GM21528 (cell line): ENCODE measurements at regions not wholly inside any gene's neighbourhood (a gene's known extent, or its start where the extent isn't known, plus 50 kb on each side); places are given as distances from the start of the nearest gene placed in this dataset.

Experiments
- ATAC-seq: cut with Tn5 transposase; IDR thresholded peaks from one replicate; pipeline ENCODE4 v1.9.1; 2021; ENCODE audit warnings: mild to moderate bottlenecking, moderate library complexity; ENCODE audit not compliant: unreplicated experiment, low FRiP score

GRCh38 chr18:51687845-51688585 is 490.5 kb upstream of the MEX3C start:
- ATAC-seq: no peak

GRCh38 chr18:51692612-51693011 is 495.1 kb upstream of the MEX3C start:
- no peak for ATAC-seq

- ATAC-seq: no peak
These were observed 513.9 kb upstream of the MEX3C start for GRCh38 chr18:51711298-51711889.

GRCh38 chr18:51712821-51713220 is 515.3 kb upstream of the MEX3C start:
- ATAC-seq: no peak

GRCh38 chr18:51716277-51716676 is 518.8 kb upstream of the MEX3C start:
- ATAC-seq: no peak

- no peak for ATAC-seq
These were observed 523.9 kb upstream of the MEX3C start for GRCh38 chr18:51721388-51721787.

- no peak for ATAC-seq
These were observed 524.5 kb upstream of the MEX3C start for GRCh38 chr18:51721996-51722395.

- ATAC-seq: no peak
These were observed 527.6 kb upstream of the MEX3C start for GRCh38 chr18:51724790-51725721.

GRCh38 chr18:51726614-51727013 is 529.1 kb upstream of the MEX3C start:
- ATAC-seq: no peak

- ATAC-seq: peak; percentile 78
These were observed 530.3 kb upstream of the MEX3C start for GRCh38 chr18:51727780-51728179.

- ATAC-seq: no peak
These were observed 533.6 kb upstream of the MEX3C start for GRCh38 chr18:51731070-51731469.

- ATAC-seq: no peak
These were observed 537.1 kb upstream of the MEX3C start for GRCh38 chr18:51734576-51734975.

GRCh38 chr18:51739044-51739666 is 541.7 kb upstream of the MEX3C start:
- ATAC-seq: peak; percentile 85

- no peak for ATAC-seq
These were observed 554.4 kb upstream of the MEX3C start for GRCh38 chr18:51751901-51752300.

GRCh38 chr18:51753365-51754057 is 556.0 kb upstream of the MEX3C start:
- no peak for ATAC-seq

GRCh38 chr18:51754566-51754965 is 557.1 kb upstream of the MEX3C start:
- ATAC-seq: no peak

GRCh38 chr18:51757255-51757924 is 559.9 kb upstream of the MEX3C start:
- no peak for ATAC-seq

- ATAC-seq: no peak
These were observed 564.9 kb upstream of the MEX3C start for GRCh38 chr18:51762373-51762772.

- ATAC-seq: no peak
These were observed 568.3 kb upstream of the MEX3C start for GRCh38 chr18:51765606-51766360.
